ENCODE measurements at regions not wholly inside any gene's neighbourhood (a gene's known extent, or its start where the extent isn't known, plus 50 kb on each side); places are given as distances from the start of the nearest gene placed in this dataset.

- H3K9me3 ChIP-seq = no peaks in the 10 kb centered on the region
- H3K36me3 Mint-ChIP-seq (ENCODE audit: insufficient read depth, unreplicated experiment) = no peaks in the 10 kb centered on the region
- H3K27ac Mint-ChIP-seq (ENCODE audit: unreplicated experiment) = no peak overlapping the region
- H3K27me3 Mint-ChIP-seq (ENCODE audit: insufficient read depth, unreplicated experiment) = no peaks in the 10 kb centered on the region
- ChIA-PET CTCF (interaction anchor here (1.0 to 1.3 kb wide), 3 partner anchors 12 to 649 kb away, joined by 3 to 4 read pairs (median 3); no protein-coding TSS in a partner anchor), POLR2A (no interaction called here)
- BruUV-seq (replicated peaks) = no TSS peak
- no peaks in the 10 kb centered on the region for H3K27me3 ChIP-seq (replicated peaks; ENCODE audit: control insufficient read depth, insufficient read depth, low read length)
- H3K9me3 Mint-ChIP-seq (ENCODE audit: unreplicated experiment) = peaks cover 12% of the 10 kb centered on the region
- intact Hi-C loops (cut with micrococcal nuclease; ENCODE audit: unreplicated experiment) = loop anchor here (1.0 to 10.0 kb wide), 5 partner anchors 245 to 724 kb away; no protein-coding TSS in a partner anchor
- no peaks in the 10 kb centered on the region for H3K4me1 ChIP-seq
- no peak overlapping the region for H3K4me3 Mint-ChIP-seq (ENCODE audit: unreplicated experiment)
- H3K4me1 Mint-ChIP-seq (ENCODE audit: low read depth, unreplicated experiment) = peaks cover 6% of the 10 kb centered on the region
- no peaks in the 10 kb centered on the region for H3K36me3 ChIP-seq (ENCODE audit: control insufficient read depth, insufficient read depth, low read length)
- no peak for DNase-seq
- H3K4me3 ChIP-seq (ENCODE audit: low read depth, low read length) = no peak overlapping the region
- TF ChIP-seq CTCF (IDR thresholded peaks at IDR 0.05; ENCODE audit: insufficient read depth in 1 of 2, low read depth in 1 of 2, low read length in 1 of 2, severe bottlenecking in 1 of 2, unreplicated experiment in 1 of 2) = no peak
Measured at GRCh38 chr5:101346906-101347305, 443.8 kb upstream of the ST8SIA4 start.

- ChIA-PET CTCF (interaction anchor here (1.0 to 1.3 kb wide), 2 partner anchors 332 to 649 kb away, joined by 3 to 4 read pairs; no protein-coding TSS in a partner anchor), POLR2A (no interaction called here)
- no peaks in the 10 kb centered on the region for H3K27me3 Mint-ChIP-seq (ENCODE audit: insufficient read depth, unreplicated experiment)
- H3K4me3 Mint-ChIP-seq (ENCODE audit: unreplicated experiment) = no peak overlapping the region
- no peaks in the 10 kb centered on the region for H3K27me3 ChIP-seq (replicated peaks; ENCODE audit: control insufficient read depth, insufficient read depth, low read length)
- no peaks in the 10 kb centered on the region for H3K36me3 Mint-ChIP-seq (ENCODE audit: insufficient read depth, unreplicated experiment)
- no TSS peak for BruUV-seq (replicated peaks)
- no peak overlapping the region for H3K27ac Mint-ChIP-seq (ENCODE audit: unreplicated experiment)
- H3K9me3 Mint-ChIP-seq (ENCODE audit: unreplicated experiment) = peaks cover 12% of the 10 kb centered on the region
- H3K4me1 Mint-ChIP-seq (ENCODE audit: low read depth, unreplicated experiment) = peaks cover 6% of the 10 kb centered on the region
- intact Hi-C loops (cut with micrococcal nuclease; ENCODE audit: unreplicated experiment) = loop anchor here (5.0 to 10.0 kb wide), 3 partner anchors 246 to 572 kb away; no protein-coding TSS in a partner anchor
- H3K9me3 ChIP-seq = no peaks in the 10 kb centered on the region
- TF ChIP-seq CTCF (IDR thresholded peaks at IDR 0.05; ENCODE audit: insufficient read depth in 1 of 2, low read depth in 1 of 2, low read length in 1 of 2, severe bottlenecking in 1 of 2, unreplicated experiment in 1 of 2) = no peak
- H3K36me3 ChIP-seq (ENCODE audit: control insufficient read depth, insufficient read depth, low read length) = no peaks in the 10 kb centered on the region
- H3K4me1 ChIP-seq = no peaks in the 10 kb centered on the region
- no peak for DNase-seq
- H3K4me3 ChIP-seq (ENCODE audit: low read depth, low read length) = no peak overlapping the region
Measured at GRCh38 chr5:101346447-101346846, 443.4 kb upstream of the ST8SIA4 start.

- Mint-ChIP-seq H3K27me3 (ENCODE audit: insufficient read depth, unreplicated experiment) (no peaks in the 10 kb centered on the region), H3K4me1 (ENCODE audit: low read depth, unreplicated experiment) (no peaks in the 10 kb centered on the region), H3K9me3 (ENCODE audit: unreplicated experiment) (no peaks in the 10 kb centered on the region), H3K36me3 (ENCODE audit: insufficient read depth, unreplicated experiment) (no peaks in the 10 kb centered on the region), H3K4me3 (ENCODE audit: unreplicated experiment) (no peak overlapping the region), H3K27ac (ENCODE audit: unreplicated experiment) (no peak overlapping the region)
- ChIA-PET CTCF (no interaction called here), POLR2A (no interaction called here)
- no peak for DNase-seq
- TF ChIP-seq CTCF (IDR thresholded peaks at IDR 0.05; ENCODE audit: insufficient read depth in 1 of 2, low read depth in 1 of 2, low read length in 1 of 2, severe bottlenecking in 1 of 2, unreplicated experiment in 1 of 2) = no peak
- no peaks in the 10 kb centered on the region for H3K9me3 ChIP-seq
- intact Hi-C loops (cut with micrococcal nuclease; ENCODE audit: unreplicated experiment) = no loop called here
- H3K27me3 ChIP-seq (replicated peaks; ENCODE audit: control insufficient read depth, insufficient read depth, low read length) = no peaks in the 10 kb centered on the region
- H3K4me3 ChIP-seq (ENCODE audit: low read depth, low read length) = no peak overlapping the region
- no peaks in the 10 kb centered on the region for H3K4me1 ChIP-seq
- no TSS peak for BruUV-seq (replicated peaks)
- H3K36me3 ChIP-seq (ENCODE audit: control insufficient read depth, insufficient read depth, low read length) = no peaks in the 10 kb centered on the region
Measured at GRCh38 chr5:101338226-101338625, 435.1 kb upstream of the ST8SIA4 start.
